ENCODE measurements at regions not wholly inside any gene's neighbourhood (a gene's known extent, or its start where the extent isn't known, plus 50 kb on each side); places are given as distances from the start of the nearest gene placed in this dataset.

DNA sequence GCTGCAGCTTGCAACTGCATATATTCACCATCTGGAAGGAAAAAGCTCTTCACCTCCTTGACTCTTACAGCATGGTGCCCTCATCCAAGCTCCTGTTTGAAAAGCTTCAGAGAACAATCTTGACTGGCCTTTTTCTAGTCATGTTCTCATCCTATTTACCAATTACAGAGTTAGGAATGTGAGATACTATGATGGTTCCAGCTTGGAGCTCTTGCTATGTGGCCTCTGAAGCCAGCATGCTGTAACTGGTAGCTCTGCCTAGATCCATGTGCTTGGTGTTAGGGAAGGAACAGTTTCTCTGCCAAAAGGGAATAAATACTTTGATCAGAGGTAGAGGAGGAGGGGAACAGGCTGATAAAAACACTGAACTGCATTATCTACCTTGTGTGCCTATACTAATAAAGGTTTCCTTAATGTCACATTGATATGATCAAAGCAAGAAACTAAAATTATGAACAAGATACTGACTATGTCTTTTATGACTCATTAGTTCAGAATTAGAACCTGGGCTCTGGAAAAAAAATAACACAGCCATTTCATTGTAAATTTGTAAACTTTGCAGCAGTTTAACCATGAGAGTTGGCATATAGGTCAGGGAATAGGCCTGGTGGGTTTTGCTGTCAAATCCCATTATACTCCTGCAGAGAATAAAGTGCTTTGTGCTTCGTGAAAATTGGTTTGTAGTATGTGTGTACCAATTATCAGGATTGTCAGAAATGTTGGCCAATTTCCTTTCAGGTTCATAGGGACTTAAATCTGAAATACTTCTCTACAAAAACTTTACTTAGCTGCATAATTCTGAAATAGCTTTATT lies 92.7 kb downstream of the LEPR start:
- no CpG with 5 or more reads among the region's 1 CpG for WGBS, 2 experiments (ENCODE audit: extremely low coverage in 2 of 2, insufficient read length in 1 of 2)
- no peaks in the 10 kb centered on the region for H3K36me3 ChIP-seq (ENCODE audit: control insufficient read depth, insufficient read depth, low read length)
- peak overlapping the region; percentile 65; the same call in 1 of the 3 replicates for H2BK15ac ChIP-seq (ENCODE audit: low read depth, low read length)
- H3K56ac ChIP-seq (ENCODE audit: extremely low read depth, insufficient read depth, low read length), result no peak overlapping the region
- ATAC-seq (ENCODE audit: low read depth) (peak; percentile 26; the same call in 1 of the 2 replicates), DNase-seq (peak; percentile 15)
- intact Hi-C loops (cut with micrococcal nuclease), result no loop called here
- peaks cover 11% of the 10 kb centered on the region for H3K4me1 ChIP-seq (ENCODE audit: control insufficient read depth, insufficient read depth, low read length)
- no peak overlapping the region for H3K14ac ChIP-seq (replicated peaks; ENCODE audit: low read depth, low read length)
- ChIA-PET CTCF (no interaction called here), POLR2A (ENCODE audit: unreplicated experiment) (no interaction called here)
- peak overlapping the region; percentile 54 for H2BK5ac ChIP-seq (ENCODE audit: low read depth, low read length, poor library complexity, severe bottlenecking)
- H3K27me3 ChIP-seq (ENCODE audit: control insufficient read depth, insufficient read depth, low read length), result no peaks in the 10 kb centered on the region
- TF ChIP-seq RFX5 (IDR thresholded peaks at IDR 0.05; ENCODE audit: low read depth, low read length) (no peak), BHLHE40 (IDR thresholded peaks at IDR 0.05; ENCODE audit: low read depth, low read length) (no peak)
- no TSS peak for BruUV-seq (replicated peaks)
- no peak overlapping the region for H3K9ac ChIP-seq (ENCODE audit: low read depth, low read length)
- H4K5ac ChIP-seq (ENCODE audit: low read depth, low read length), result no peak overlapping the region
- no peak overlapping the region for H4K8ac ChIP-seq (ENCODE audit: low read depth in 2 of 2, low read length in 2 of 2)
- H2AFZ ChIP-seq (replicated peaks; ENCODE audit: low read length, poor library complexity), result no peak overlapping the region
- H3K4ac ChIP-seq (ENCODE audit: low read depth, low read length), result no peak overlapping the region
- dilution Hi-C loops (cut with HindIII; ENCODE audit: low sequenced_read_pairs, unreplicated experiment), result no loop called here
- H4K20me1 ChIP-seq (ENCODE audit: insufficient read depth, low read length), result no peaks in the 10 kb centered on the region
- no peak overlapping the region for H2AK5ac ChIP-seq (ENCODE audit: low read depth, low read length)
- peaks cover 4% of the 10 kb centered on the region; the same call in 1 of the 2 replicates for H3K9me1 ChIP-seq (ENCODE audit: insufficient read depth, low read length)
- H3K4me2 ChIP-seq (ENCODE audit: low read depth, low read length), result peak overlapping the region; percentile 36; the same call in 1 of the 2 replicates
- no peaks in the 10 kb centered on the region for H3K79me1 ChIP-seq (ENCODE audit: low read depth in 1 of 2, low read length in 2 of 2)
- peak overlapping the region; percentile 3; the same call in 1 of the 2 replicates for H4K91ac ChIP-seq (ENCODE audit: insufficient read depth, low read depth, low read length)
- H3K18ac ChIP-seq (ENCODE audit: low read depth, low read length), result peak overlapping the region; percentile 46; the same call in 1 of the 2 replicates
- in situ Hi-C loops (cut with MboI; ENCODE audit: low sequenced_read_pairs), result no loop called here
- no peak overlapping the region for H3K27ac ChIP-seq (ENCODE audit: insufficient read depth, low read length)
- H2BK120ac ChIP-seq (ENCODE audit: low read depth, low read length), result peak overlapping the region; percentile 30
- H2BK20ac ChIP-seq (ENCODE audit: low read depth, low read length), result peak overlapping the region; percentile 64
- H2AK9ac ChIP-seq (replicated peaks; ENCODE audit: low read depth, low read length, poor library complexity), result peak overlapping the region; percentile 39
- 0 out of 2 replicates have a peak overlapping the region, but pooled peaks have one; percentile 50 for H3K23ac ChIP-seq (ENCODE audit: low read depth, low read length)
- H3K9me3 ChIP-seq (ENCODE audit: control insufficient read depth, insufficient read depth, low read length), result no peaks in the 10 kb centered on the region
- no peak overlapping the region for H3K4me3 ChIP-seq (ENCODE audit: insufficient read depth, low read depth, low read length)
